GM19372 (cell line): ENCODE measurements at regions not wholly inside any gene's neighbourhood (a gene's known extent, or its start where the extent isn't known, plus 50 kb on each side); places are given as distances from the start of the nearest gene placed in this dataset.
A peak's percentile ranks its signal among the peaks of the same experiment; 100 is the strongest.

Experiments used
- ATAC-seq: cut with Tn5 transposase; IDR thresholded peaks from one replicate; pipeline ENCODE4 v1.9.1; 2021; ENCODE audit warnings: mild to moderate bottlenecking, low read depth, moderate library complexity; ENCODE audit not compliant: unreplicated experiment

DNA sequence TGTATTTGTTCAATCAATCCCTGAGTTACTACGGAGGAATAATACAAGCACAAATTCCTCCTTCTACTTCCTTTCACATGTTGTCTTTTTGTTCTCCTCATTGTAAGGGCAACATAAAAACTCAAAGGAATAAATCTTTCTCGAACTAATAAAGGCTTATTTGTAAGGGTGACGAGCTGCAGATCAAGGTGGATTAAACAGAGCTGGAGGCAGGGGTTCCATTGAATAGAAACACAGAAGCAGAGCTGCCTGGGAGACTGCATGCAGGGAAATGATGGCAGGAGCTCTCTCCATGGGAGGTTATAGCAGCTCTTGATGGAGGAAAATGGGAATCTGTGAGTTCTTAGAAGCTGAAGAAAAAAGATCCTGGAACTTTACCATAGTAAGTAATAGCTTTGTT is 160.2 kb downstream of the CYYR1 start:
- ATAC-seq: no peak

DNA sequence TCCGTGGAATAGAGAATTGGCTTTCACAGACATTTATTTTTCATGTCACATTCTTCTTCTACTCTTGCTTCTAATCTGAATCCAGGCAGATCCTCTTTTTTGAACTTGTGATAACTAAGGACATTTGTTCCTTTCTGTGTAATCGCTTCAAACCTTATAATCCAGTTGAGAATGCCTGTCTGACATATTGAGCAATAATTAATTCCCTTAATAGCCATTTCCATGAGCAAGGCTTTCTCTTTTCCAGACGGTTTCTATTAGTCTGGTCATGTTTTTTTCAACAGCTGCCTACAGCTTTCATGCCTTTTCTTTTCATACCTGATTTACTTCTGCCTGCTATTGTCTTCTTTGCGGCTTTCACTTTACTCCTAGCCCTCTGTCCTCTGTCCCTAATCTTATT is 163.4 kb downstream of the CYYR1 start:
- ATAC-seq: no peak

DNA sequence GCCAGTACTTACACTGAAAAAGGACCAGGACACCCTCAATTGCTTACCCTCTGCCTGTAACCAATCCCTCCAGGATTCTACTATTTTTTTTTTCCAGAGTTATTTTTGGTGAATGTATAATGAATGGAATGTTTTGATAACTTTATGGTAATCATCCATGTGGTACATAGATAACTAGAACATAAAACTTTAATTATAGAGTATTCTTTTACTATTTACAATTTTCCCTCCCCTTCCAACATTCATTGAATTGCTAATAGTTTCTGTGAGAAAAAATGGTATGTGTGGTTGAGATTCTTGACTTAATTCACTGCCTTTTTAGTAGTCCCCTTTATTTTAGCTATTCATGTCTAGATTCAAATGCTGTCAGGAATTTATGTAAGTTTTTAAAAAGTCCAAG is 164.6 kb downstream of the CYYR1 start:
- ATAC-seq: no peak

DNA sequence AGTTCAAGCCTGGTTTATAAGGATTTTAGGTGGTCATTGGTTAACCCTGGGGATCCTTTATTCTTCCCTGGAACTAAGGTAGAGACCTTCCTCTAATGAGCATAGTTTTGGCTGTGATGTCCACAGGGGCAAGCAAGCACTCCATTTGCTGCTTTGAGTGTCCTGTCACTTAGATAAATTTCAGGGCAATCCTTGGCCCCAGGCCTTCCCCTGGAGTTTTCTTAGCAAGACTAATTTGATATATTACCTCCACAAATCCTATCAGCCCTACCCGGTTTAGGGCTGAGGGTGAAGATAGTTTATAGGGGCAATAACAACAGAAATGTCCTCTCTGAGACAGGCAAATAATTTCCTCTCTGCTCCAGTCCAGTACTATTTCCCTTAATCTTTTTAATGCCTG is 166.6 kb downstream of the CYYR1 start:
- no peak for ATAC-seq

DNA sequence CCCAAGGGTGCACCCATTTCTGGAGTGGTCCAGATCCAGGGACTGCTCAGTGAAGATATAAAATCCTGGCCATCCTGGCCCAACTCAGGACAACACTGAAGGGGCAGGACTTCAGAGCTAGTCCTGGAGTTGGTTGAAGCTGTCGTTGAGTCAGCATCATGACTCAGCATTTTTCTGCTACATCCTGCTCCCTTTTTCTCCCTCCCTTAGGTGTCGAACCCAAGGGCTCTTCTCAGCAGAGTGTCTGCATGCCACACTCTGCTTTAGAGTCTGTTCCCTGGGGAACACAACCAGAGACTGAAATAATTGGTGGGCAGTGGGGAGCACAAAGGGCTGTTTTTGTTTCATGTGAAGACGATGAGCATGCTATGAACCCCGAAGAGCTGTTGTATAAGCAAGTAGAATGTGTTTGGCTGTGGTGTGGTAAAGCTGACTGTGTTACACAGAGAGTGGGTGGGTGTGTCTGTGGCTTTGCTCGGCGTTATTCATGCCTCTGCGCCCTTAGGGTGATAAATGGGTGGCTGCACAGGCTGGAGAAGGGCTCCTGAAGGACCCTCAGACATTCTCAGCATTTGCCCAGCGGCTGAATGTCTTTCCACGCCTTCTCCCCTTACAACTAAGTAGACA is 167.2 kb downstream of the CYYR1 start:
- no peak for ATAC-seq

DNA sequence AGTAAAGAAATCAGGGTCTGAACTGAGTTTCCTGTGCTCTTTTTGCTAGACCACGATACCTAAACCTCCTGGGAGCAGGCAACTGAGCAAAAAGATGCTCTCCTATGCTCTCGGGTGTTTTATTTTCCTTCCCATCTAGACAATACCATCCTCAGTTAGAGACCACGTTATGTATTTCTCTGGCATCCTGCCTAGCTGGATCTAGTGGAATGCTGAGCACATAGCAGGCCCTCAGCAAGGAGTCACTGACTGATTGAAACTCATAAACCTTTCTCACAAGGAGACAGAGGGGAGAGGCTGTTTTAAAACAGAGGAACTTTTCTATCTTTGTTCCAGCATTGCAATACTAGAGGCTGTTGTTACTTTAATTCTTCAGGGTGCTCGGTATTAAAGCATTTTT is 168.0 kb downstream of the CYYR1 start:
- ATAC-seq: no peak

DNA sequence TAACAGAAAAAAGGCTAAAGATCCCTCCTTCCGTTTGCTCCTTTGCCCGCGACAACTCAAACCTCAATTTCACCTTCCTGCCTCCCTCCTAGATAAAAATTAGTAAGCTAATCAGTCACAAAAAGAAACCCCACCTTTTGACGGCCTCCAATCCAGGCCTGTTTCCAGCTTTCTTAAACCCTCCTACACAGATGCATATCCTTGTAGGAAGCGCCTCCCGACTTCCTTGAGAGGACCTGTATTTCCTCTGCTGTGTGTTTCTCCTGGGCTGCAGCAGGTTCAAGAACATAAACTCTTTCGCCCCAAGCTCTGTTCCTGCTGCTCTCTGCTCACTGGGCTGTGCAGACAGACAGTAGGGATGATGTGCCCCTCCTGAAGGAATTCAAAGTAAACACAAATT is 168.8 kb downstream of the CYYR1 start:
- ATAC-seq: no peak

DNA sequence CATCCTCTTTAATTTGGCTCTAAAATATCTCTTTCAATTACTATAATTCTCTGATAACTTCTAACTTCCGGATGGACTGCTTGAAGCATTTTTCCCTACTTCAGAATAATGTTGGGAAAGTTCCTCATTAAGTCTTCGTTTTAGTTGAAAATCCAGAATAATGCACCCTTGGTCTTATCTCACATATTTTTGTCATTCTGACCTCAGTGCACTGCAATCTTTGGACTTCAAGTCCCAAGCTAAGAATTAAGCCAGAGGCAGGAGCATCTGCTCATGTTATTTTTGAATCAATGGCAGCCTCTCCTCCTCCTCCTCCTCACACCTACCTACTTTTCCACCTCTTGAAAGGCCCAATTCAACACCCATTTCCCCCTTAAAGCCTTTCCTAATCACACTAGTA is 169.8 kb downstream of the CYYR1 start:
- no peak for ATAC-seq

DNA sequence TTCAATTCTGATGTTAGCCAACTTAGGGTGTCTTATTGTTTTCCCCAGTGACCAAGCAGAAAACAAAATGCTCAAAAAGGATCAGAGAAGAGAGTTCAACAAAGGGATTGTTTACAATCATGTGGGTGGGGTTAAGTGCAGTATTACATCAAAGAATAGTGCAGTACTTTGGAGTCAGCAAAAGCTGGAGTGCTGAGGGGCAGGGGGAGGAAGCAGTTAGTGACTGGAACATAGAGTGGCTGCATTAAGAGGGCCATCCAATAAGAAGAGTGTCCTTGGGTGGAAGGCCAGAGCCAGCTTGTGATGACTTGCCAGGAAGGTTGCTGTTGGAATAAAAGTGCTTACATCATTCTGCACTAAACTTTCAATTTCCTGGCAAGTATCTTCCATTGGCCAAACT is 175.5 kb downstream of the CYYR1 start:
- no peak for ATAC-seq

DNA sequence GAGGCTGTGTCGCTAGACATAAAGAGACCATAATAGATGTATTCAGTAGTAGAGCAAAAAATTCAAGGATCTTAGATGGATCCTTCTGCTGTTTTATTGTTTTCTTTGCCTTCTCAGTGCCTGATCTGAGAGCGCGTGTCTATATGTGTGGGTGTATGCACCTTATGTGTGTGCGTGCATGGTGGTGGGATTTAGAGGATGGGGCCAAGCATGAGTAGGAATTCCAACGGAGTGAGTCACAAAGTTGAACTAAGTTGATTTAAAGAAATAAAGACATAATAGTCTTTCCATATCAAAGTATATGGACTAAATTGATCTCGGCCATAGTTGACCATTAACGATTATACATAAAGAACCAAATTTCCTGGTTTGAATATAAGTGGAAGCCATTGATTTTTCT is 178.7 kb downstream of the CYYR1 start:
- no peak for ATAC-seq

DNA sequence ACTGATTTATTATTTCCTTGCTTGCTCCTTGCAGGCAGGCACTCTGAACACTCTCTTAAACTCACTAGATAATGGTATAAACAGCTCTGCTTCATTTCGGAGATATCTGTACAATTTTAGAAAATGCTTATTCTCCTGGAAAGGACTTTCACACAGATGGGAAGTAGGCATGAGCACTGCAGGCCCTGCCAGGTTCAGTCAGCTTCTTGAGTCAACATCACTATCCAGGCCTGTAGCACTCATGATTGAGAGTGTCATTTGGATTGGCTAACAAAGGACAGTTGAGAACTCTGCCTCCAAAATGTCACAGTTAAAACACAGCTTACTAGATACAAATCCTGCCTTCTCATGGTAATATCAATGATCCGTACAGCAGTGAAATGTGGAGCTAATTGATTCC is 181.9 kb downstream of the CYYR1 start:
- ATAC-seq: no peak

DNA sequence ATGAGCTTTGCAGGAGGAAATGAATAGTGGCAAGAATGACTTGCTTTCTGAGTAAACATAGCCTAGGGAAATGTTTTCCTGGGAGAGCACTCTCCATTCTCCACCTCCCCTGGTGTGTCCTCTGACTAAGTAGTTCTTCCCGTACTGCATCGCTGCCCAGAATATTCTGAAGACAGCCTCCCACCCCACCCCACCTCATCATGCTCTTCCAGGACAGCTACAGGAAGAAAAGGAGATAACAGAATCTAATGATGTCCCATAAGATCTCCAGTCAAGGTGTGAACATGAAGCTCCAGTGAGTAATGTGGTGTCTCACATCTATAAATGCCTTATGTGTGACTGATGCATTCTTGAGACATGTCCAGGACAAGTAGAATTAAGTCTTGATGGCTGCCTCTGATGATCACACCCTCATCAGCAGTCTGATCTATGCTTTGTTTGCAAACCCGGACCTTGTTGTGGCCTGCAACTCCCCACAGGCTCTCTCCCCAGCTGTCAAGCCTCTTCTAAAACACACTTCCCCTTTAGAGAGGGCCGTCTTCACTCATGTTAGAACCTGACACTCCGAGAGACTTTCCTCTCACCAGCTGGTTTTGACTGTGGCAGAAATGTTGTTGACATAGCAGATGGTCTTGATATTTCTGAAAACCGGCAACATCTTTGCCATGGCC is 183.0 kb downstream of the CYYR1 start:
- peak; percentile 84 for ATAC-seq

DNA sequence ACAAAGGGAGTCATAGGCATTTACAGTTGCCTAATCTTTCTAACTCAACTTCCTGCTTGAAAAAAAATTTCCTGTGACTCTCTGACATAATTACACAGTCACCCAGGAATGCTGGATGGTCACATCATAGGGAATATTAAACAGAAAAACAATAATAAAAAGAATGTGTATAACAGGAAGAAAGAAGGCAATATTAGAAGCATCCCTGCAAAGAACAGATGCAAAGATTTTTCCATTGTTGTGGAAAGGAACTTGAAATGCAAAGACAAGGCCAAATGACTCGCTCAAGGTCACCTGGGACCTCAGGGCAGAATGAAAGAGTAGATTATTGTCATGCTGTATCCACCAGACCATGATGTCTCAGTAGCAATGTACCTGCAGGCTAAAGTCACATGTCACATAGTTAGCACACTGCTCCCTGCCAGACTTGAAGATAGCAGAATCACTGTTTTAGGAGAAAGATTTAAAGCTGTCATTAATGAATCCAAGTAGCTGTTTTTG is 184.3 kb downstream of the CYYR1 start:
- no peak for ATAC-seq

DNA sequence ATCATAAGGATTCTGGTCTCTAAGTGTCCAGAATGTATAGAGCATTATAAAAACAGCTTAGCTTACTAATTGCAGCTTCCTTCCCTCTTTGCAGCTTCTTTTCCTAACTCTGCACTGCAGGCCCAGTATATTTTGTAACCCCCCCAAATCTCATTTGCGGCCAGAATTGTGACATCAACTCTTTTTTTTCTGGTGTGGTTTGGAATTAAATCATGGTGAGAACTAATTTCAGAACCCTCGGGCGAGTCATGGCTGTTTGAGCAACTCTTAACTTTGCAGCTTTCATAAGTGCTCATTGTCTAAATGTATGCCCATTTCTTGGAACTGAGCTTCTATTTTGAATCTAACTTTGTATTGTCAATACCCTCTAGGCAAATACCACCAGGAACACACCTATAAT is 187.4 kb downstream of the CYYR1 start:
- ATAC-seq: no peak

DNA sequence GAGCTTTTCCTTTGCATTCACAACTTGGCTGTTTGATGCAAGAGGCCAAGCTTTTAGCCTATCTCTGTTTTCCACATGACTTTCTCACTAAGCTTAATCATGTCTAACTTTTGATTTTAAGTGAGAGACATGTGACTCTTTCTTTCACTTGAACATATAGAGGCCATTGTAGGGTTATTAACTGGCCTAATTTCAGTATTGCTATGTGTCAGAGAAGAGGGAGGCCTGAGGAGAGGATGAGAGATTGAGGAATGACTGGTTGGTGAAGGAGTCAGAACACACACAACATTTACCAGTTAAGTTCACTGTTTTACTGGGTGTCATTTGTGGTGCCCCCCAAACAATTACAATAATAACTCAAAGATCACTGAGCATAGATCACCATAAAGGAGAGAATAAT is 193.5 kb downstream of the CYYR1 start:
- no peak for ATAC-seq

DNA sequence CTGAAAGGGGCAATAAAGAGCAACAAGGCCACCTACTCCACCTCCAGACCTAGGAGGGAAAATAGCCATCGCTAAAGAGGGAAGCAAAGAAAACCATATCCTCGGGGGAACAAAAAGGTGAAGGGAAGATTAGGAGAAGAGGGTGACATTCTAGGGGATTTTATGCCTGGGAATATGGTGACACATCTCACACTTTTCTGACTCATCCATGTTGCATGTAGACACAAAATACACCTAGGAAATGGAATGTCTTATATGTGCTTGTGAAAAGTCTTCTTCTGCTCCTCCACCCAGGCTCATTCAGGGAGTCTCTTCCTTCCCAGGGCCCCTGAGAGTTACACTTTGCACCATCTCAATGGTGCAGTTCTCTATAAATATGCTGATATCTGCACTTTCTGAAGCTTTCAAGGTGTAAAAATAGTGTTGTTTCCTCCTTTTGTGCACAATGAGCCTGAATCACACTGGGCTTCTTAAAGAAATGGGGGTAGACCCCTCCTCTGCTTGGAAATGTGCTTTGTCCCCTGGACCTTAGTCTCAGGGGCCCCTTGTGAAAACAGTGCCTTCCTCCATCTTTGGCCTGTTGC is 195.9 kb downstream of the CYYR1 start:
- no peak for ATAC-seq

DNA sequence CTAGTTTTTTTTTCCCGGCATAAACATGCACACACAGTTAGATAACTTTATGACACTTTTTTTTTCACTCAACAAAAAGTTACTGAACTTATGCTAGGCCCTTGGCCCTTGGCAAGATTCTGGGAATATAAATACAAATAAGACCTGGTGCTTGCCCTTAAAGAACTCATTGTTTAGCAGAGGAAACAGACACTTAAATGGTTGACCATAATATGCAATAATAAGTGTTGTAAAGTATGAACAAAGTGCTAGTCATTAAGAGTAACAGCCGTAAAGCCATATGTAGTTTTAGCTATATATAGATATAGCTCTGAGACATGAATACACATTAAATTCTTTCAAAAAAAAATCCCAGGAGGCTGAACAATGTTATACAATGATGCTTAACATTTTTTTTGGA is 198.3 kb downstream of the CYYR1 start:
- ATAC-seq: no peak

DNA sequence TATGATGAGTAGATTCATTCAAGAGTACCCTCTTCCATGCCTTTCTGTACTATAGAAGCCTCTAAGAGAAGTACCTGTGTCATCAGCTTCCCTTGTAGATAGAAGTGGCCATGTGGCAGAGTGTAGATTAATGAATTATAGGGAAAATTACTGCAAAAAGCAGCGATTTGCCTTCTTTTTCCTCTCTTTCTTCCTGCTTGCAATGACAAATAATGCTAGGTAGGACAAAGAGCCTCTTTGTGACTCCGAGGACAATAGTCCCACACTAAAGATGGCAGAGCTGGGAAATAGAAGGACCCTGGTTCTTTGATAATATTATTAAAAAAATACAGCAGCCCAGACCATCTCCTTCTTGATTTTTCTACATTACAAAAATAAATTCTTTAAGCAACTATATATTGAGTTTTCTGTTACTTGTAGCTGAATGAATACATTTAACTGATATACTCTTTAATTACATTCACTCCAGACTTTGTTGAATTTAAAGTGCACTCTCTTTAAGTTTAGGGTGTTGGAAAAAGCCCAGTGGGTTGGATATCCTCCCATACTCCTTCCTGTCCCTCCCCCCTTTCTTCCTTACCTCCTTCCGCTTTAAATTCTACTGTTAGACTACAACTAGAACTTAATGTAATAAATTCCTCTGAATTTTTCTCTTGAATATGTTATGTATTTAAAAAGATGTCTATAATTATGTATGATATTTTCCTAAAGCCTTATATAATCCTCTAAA is 198.2 kb upstream of the APP start:
- no peak for ATAC-seq

DNA sequence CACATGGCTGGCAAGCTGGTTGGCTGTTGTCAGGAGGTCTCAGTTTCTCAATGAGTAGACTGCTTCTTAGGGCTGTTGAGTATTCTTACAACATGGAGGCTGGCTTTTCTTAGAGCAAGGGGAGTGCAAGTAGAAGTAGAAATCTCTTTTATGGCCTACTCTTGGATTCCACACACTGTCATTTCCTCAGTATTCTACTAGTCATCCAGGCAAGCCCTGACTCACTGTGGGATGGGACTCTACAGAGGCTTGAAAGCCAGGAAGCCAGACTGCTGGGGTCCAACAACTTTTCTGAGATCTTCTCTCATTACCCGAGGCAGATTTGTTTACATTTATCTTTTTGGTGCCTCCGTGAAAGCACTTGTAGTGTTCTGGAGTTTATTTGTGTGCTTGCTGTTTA is 196.2 kb upstream of the APP start:
- no peak for ATAC-seq

DNA sequence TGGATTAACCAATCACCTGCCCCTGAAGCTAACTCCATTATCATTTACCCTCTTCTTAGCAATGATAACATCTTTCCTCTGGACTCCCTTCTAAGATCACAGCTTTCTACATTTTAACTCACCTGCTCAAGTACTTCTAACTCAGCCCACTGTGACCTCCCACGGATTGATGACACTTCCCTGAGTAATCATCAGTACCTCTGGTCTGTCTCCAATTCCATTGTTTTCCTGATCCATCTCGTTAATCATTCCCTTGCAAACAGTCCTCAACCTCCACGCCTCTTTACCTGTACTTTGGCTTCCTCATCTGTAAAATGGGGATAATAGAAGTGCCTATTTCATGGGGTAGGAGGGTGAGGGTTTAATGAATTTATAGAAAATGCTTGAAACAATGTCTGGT is 195.3 kb upstream of the APP start:
- ATAC-seq: no peak

DNA sequence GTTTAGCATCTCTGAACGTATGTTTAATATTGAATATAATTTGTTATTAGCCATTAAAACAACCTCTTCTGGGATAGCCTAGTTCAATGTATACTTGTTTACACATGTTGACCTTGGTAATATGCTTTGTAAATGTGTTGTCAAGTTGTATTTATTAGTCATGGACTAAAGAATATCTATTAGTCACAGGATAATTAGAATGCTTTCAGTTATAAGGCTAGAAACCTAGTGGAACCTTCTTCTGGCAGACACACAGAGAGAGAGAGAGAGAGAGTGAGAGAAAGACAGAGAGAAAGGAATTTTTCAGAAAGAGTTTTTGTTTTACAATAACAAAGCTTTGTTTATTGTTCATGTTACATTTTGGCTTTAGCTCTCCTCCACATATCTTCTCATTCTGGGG is 181.1 kb upstream of the APP start:
- ATAC-seq: no peak

DNA sequence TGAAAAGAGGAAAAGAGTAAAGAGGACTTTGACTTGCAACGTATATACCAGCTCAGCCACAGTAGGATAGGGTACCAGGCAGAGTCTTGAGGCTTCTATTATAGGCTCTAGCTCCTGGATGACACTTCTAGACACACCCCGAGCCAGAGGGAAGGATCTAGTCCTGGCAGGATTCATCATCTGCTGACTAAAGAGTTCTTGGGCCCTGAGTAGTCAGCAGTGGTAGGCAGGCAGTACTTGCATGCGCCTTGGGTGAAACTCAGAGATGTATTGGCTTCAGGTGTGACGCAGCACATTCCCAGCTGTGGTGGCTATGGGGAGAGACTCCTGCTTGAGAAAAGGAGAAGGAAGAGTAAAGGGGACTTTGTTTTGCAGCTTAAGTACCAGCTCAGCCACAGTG is 162.3 kb upstream of the APP start:
- ATAC-seq: no peak
